HG03457 (cell line): ENCODE measurements at regions not wholly inside any gene's neighbourhood (a gene's known extent, or its start where the extent isn't known, plus 50 kb on each side); places are given as distances from the start of the nearest gene placed in this dataset.

Experiments
- ATAC-seq: cut with Tn5 transposase; IDR thresholded peaks from one replicate; pipeline ENCODE4 v1.9.1; 2021; ENCODE audit warnings: moderate number of reproducible peaks; ENCODE audit not compliant: unreplicated experiment

GRCh38 chr4:38582445-38582844 lies 81.6 kb upstream of the KLF3 start:
- ATAC-seq, result no peak

GRCh38 chr4:38582889-38583470 lies 81.0 kb upstream of the KLF3 start:
- ATAC-seq, result no peak

- no peak for ATAC-seq
Observed at GRCh38 chr4:38585871-38586270, 78.1 kb upstream of the KLF3 start.

- ATAC-seq, result no peak
Observed at GRCh38 chr4:38587106-38587505, 76.9 kb upstream of the KLF3 start.

- no peak for ATAC-seq
Observed at GRCh38 chr4:38590046-38590445, 74.0 kb upstream of the KLF3 start.

- no peak for ATAC-seq
Observed at GRCh38 chr4:38591617-38592337, 72.2 kb upstream of the KLF3 start.

GRCh38 chr4:38598489-38598888 lies 65.5 kb upstream of the KLF3 start:
- no peak for ATAC-seq

GRCh38 chr4:38600575-38600974 lies 63.4 kb upstream of the KLF3 start:
- no peak for ATAC-seq

- ATAC-seq, result no peak
Observed at GRCh38 chr4:38601244-38601915, 62.6 kb upstream of the KLF3 start.

GRCh38 chr4:38601916-38602291 lies 62.1 kb upstream of the KLF3 start:
- ATAC-seq, result no peak

- no peak for ATAC-seq
Observed at GRCh38 chr4:38603652-38604051, 60.3 kb upstream of the KLF3 start.

- ATAC-seq, result no peak
Observed at GRCh38 chr4:38605181-38605752, 58.7 kb upstream of the KLF3 start.

- ATAC-seq, result no peak
Observed at GRCh38 chr4:38605753-38606586, 58.0 kb upstream of the KLF3 start.

GRCh38 chr4:38606587-38606905 lies 57.5 kb upstream of the KLF3 start:
- ATAC-seq, result no peak

GRCh38 chr4:38609614-38610013 lies 54.4 kb upstream of the KLF3 start:
- ATAC-seq, result no peak

GRCh38 chr4:38610521-38610920 lies 53.5 kb upstream of the KLF3 start:
- ATAC-seq, result no peak

- ATAC-seq, result no peak
Observed at GRCh38 chr4:38610966-38611431, 53.0 kb upstream of the KLF3 start.

GRCh38 chr4:38611676-38612075 lies 52.3 kb upstream of the KLF3 start:
- ATAC-seq, result no peak

GRCh38 chr4:38612646-38613414 lies 51.2 kb upstream of the KLF3 start:
- no peak for ATAC-seq
